Epithelial cell of esophagus (primary cell): ENCODE measurements at regions not wholly inside any gene's neighbourhood (a gene's known extent, or its start where the extent isn't known, plus 50 kb on each side); places are given as distances from the start of the nearest gene placed in this dataset.
A peak's percentile ranks its signal among the peaks of the same experiment; 100 is the strongest.

Experiments
- DNase-seq: peaks from one replicate; pipeline ENCODE4 v3.0.0; 2010; ENCODE audit warnings: low read depth
- H3K4me3 ChIP-seq: 2 replicates; pipeline ENCODE4 v1.5.1; 2011; ENCODE audit warnings: mild to moderate bottlenecking, low read length, control low read depth
- CTCF ChIP-seq: IDR thresholded peaks from 2 replicates; pipeline ENCODE4 v1.5.1; 2011; ENCODE audit warnings: low read depth, mild to moderate bottlenecking, low read length, control low read depth, inconsistent platforms; ENCODE audit not compliant: insufficient read depth; ENCODE audit errors: missing control alignments

GRCh38 chr3:144763878-144764454 is 792.3 kb downstream of the DIPK2A start:
- no peak for DNase-seq
- no peak overlapping the region for H3K4me3 ChIP-seq
- no peak for TF ChIP-seq CTCF

- DNase-seq = no peak
- H3K4me3 ChIP-seq = no peak overlapping the region
- no peak for TF ChIP-seq CTCF
These were observed 798.7 kb downstream of the DIPK2A start for GRCh38 chr3:144770281-144770680.

GRCh38 chr3:144770915-144771351 is 799.3 kb downstream of the DIPK2A start:
- peak; percentile 8 for TF ChIP-seq CTCF
- no peak overlapping the region for H3K4me3 ChIP-seq

GRCh38 chr3:144771381-144771870 is 799.8 kb downstream of the DIPK2A start:
- no peak for DNase-seq
- no peak for TF ChIP-seq CTCF
- no peak overlapping the region for H3K4me3 ChIP-seq

More at GRCh38 chr3:144770915-144771351, 799.3 kb downstream of the DIPK2A start:
- peak; percentile 15 for DNase-seq

- peak; percentile 17 for DNase-seq
- no peak overlapping the region for H3K4me3 ChIP-seq
- TF ChIP-seq CTCF = no peak
These were observed 800.7 kb downstream of the DIPK2A start for GRCh38 chr3:144772372-144772771.

- H3K4me3 ChIP-seq = no peak overlapping the region
- DNase-seq = no peak
- no peak for TF ChIP-seq CTCF
These were observed 801.7 kb downstream of the DIPK2A start for GRCh38 chr3:144773350-144773749.

GRCh38 chr3:144774897-144775296 is 803.3 kb downstream of the DIPK2A start:
- H3K4me3 ChIP-seq = no peak overlapping the region
- no peak for TF ChIP-seq CTCF
- DNase-seq = no peak
